ENCODE measurements at regions not wholly inside any gene's neighbourhood (a gene's known extent, or its start where the extent isn't known, plus 50 kb on each side); places are given as distances from the start of the nearest gene placed in this dataset.

DNA sequence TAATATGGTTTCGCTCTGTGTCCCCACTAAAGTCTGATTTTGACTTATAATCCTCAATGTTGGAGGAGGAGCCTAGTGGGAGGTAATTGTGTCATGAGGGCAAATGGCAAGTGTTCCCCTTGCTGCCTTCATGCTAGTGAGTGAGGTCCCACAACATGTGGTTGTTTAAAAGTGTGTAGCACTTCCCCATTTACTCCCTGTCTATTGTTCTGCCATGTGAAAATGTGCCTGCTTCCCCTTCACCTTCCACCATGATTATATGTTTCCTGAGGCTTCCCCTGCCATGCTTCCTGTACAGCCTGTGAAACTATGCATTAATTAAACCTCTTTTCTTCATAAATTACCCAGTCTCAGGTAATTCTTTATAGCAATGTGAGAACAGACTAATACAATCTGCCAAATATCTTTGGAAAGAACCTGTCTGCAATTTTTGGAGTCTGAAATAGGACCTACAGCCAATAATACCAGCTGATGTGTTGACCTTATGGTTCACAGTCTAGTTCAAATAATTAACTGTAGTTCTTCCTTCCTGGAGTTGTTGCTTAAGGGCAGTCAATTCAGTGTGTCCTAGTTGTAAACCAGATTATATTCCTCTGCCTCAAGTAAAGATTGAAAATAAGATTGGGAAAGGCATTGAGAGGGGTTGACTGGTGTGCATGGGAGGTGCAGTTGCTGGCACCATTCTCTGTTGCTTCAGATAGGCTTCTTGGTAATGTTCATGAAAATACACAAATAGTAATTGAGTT is 1442.9 kb downstream of the SLITRK1 start:
- DNase-seq (ENCODE audit: low spot score) = no peak
- TF ChIP-seq, protein P1, sequence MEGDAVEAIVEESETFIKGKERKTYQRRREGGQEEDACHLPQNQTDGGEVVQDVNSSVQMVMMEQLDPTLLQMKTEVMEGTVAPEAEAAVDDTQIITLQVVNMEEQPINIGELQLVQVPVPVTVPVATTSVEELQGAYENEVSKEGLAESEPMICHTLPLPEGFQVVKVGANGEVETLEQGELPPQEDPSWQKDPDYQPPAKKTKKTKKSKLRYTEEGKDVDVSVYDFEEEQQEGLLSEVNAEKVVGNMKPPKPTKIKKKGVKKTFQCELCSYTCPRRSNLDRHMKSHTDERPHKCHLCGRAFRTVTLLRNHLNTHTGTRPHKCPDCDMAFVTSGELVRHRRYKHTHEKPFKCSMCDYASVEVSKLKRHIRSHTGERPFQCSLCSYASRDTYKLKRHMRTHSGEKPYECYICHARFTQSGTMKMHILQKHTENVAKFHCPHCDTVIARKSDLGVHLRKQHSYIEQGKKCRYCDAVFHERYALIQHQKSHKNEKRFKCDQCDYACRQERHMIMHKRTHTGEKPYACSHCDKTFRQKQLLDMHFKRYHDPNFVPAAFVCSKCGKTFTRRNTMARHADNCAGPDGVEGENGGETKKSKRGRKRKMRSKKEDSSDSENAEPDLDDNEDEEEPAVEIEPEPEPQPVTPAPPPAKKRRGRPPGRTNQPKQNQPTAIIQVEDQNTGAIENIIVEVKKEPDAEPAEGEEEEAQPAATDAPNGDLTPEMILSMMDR (IDR thresholded peaks at IDR 0.05; ENCODE audit: extremely low read depth, insufficient read depth, missing control alignments) = no peak
- in situ Hi-C loops (cut with MboI; ENCODE audit: low pct_unique_long_range_greater_than_20kb, low sequenced_read_pairs, unreplicated experiment) = no loop called here

DNA sequence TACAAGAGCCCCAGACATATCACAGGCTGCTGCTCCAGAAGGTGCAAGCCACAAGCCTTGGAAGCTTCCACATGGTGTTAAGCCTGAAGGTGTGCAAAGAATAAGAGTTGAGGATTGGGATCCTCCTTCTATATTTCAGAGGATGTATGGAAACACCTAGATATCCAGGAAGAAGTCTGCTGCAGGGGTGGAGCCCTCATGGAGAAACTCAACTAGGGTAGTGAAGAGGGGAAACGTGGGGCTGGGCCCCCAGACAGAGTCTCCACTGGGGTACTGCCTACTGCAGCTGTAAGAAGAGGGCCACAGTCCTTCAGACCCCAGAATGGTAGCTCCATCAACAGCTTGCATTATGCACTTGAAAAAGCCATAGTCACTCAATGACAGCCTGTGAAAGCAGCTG is 1444.0 kb downstream of the SLITRK1 start:
- TF ChIP-seq, protein P1 (IDR thresholded peaks at IDR 0.05; ENCODE audit: extremely low read depth, insufficient read depth, missing control alignments) = no peak
- no peak for DNase-seq (ENCODE audit: low spot score)
- in situ Hi-C loops (cut with MboI; ENCODE audit: low pct_unique_long_range_greater_than_20kb, low sequenced_read_pairs, unreplicated experiment) = no loop called here

DNA sequence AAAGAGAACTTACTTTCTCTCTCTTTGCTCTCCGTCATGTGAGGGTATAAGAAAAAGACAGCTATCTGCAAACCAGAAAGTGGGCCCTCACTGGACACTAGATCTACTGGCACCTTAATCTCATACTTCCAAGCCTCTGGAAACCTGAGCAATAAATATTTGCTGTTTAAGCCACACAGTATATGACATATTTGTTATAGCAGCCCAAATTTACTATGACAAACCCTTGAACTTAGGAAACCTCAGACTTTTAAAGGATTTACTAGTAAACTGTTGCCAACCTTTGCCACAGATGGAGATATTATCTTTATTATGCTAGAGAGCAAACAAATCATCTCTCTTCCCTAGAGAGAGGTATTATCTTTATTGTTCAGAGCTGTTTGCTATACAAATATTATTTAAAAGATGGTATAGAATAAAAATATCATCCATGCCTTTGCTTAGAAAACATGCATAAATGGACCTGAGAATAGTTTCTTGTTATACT is 1446.1 kb downstream of the SLITRK1 start:
- TF ChIP-seq, protein P1 (IDR thresholded peaks at IDR 0.05; ENCODE audit: extremely low read depth, insufficient read depth, missing control alignments) = no peak
- in situ Hi-C loops (cut with MboI; ENCODE audit: low pct_unique_long_range_greater_than_20kb, low sequenced_read_pairs, unreplicated experiment) = no loop called here
- no peak for DNase-seq (ENCODE audit: low spot score)

DNA sequence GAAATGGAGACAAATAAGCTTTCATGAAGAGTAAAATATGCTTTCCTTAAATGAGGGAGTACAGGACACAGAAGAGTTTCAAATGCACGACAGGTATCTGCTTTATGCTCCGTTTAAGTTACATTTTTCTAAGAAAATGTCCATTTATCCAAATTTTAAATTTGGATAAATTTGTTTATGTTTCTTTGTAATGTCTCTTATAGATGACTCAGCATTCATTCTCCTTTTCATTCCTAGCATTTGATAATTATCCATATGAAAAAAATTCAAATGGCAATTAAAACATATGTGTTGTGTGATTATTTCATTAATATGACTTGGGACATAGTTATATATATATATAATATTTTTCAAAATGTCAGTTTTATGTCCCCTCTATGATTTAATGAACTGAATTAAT is 1449.3 kb downstream of the SLITRK1 start:
- in situ Hi-C loops (cut with MboI; ENCODE audit: low pct_unique_long_range_greater_than_20kb, low sequenced_read_pairs, unreplicated experiment) = no loop called here
- no peak for DNase-seq (ENCODE audit: low spot score)
- TF ChIP-seq, protein P1 (IDR thresholded peaks at IDR 0.05; ENCODE audit: extremely low read depth, insufficient read depth, missing control alignments) = no peak

DNA sequence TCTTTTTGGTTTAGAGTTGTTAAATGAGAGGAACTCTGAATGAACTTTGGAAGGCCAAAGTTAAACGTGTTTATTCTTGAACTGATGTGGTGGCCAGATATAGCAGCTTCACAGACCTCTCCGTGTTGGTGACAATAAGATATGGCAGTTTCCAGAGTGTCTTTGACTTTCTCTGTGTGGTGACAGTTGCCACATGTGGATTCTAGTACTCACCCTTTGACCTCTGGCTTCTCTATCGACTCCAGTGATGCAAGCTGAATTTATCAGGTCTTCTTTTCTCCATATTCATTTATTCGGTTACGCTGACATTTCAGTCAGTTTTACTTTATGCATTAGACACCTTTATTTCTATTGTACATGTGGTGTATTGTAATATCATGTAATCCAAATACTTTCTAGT is 1469.5 kb downstream of the SLITRK1 start:
- in situ Hi-C loops (cut with MboI; ENCODE audit: low pct_unique_long_range_greater_than_20kb, low sequenced_read_pairs, unreplicated experiment) = no loop called here
- TF ChIP-seq, protein P1 (IDR thresholded peaks at IDR 0.05; ENCODE audit: extremely low read depth, insufficient read depth, missing control alignments) = no peak
- DNase-seq (ENCODE audit: low spot score) = no peak

DNA sequence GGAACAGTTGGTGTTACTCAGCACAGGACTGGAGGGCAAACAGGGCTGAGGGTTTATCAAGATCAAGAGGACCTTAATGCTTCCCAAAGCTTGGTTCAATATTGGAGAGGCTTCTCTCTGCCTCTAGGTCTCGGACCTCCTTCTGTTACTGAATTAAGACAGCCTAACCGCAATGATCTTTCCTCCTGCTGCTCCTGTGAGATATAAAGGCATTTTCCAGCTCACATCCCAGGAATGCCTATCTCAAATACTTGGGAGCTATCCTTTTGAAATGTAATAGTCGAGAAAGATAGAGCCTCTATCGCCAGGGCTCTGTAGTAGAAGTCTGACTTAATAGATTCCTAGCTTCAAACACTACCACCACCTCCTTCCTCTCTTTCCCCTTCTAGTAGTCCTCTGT is 1475.0 kb downstream of the SLITRK1 start:
- in situ Hi-C loops (cut with MboI; ENCODE audit: low pct_unique_long_range_greater_than_20kb, low sequenced_read_pairs, unreplicated experiment) = no loop called here
- no peak for DNase-seq (ENCODE audit: low spot score)
- TF ChIP-seq, protein P1 (IDR thresholded peaks at IDR 0.05; ENCODE audit: extremely low read depth, insufficient read depth, missing control alignments) = no peak
